ENCODE measurements at regions not wholly inside any gene's neighbourhood (a gene's known extent, or its start where the extent isn't known, plus 50 kb on each side); places are given as distances from the start of the nearest gene placed in this dataset.
A peak's percentile ranks its signal among the peaks of the same experiment; 100 is the strongest.

DNA sequence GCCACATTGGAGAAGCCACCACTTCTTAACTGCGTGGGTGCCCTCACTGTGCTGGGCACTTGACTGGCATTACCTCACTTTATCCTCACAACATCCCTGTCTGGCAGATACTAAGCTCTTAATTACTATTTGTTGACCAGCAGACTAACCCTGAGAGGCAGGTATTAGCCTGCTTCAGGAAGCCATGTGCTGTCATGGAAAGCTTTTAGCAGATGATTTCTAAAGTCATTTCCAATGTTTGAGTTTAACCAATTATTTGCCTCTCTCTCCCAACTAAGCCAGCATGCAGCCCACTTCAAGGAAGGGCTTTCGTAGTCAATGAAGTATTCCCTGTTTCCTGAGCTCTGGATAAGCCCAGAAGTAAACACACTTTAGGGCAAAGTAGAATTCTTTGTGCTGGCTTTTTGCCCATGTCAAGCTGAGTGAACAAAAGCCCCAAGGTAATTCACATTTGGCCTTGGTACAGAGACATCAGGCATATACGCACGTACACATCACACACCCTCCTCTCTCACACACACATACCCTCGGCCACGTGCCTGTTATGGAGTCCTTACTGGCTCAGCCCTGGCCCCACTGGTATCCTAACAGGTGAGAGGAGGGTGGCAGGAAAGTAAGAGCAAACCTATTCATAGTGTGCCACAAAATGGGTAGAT, 108.6 kb downstream of the C1D start:
- H3K4me3 ChIP-seq (replicated peaks in 1 of 3): no peak overlapping the region
- TF ChIP-seq, protein P1, sequence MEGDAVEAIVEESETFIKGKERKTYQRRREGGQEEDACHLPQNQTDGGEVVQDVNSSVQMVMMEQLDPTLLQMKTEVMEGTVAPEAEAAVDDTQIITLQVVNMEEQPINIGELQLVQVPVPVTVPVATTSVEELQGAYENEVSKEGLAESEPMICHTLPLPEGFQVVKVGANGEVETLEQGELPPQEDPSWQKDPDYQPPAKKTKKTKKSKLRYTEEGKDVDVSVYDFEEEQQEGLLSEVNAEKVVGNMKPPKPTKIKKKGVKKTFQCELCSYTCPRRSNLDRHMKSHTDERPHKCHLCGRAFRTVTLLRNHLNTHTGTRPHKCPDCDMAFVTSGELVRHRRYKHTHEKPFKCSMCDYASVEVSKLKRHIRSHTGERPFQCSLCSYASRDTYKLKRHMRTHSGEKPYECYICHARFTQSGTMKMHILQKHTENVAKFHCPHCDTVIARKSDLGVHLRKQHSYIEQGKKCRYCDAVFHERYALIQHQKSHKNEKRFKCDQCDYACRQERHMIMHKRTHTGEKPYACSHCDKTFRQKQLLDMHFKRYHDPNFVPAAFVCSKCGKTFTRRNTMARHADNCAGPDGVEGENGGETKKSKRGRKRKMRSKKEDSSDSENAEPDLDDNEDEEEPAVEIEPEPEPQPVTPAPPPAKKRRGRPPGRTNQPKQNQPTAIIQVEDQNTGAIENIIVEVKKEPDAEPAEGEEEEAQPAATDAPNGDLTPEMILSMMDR (IDR thresholded peaks at IDR 0.05): no peak
- no peaks in the 10 kb centered on the region for H3K27me3 ChIP-seq
- WGBS, 2 donors: 21 to 31% methylated on average over 6 of the region's 6 CpGs
- H3K36me3 ChIP-seq: no peaks in the 10 kb centered on the region
- no peaks in the 10 kb centered on the region for H3K4me1 ChIP-seq
- DNase-seq: peak; percentile 12 to 30
- intact Hi-C loops (cut with DNase I): no loop called here
- no peak overlapping the region for H3K27ac ChIP-seq
- no peaks in the 10 kb centered on the region for H3K9me3 ChIP-seq

- 81 to 94% methylated on average over 7 of the region's 7 CpGs for WGBS, 2 donors
- Histone ChIP-seq H3K4me1 (no peaks in the 10 kb centered on the region), H3K36me3 (no peaks in the 10 kb centered on the region), H3K27ac (no peak overlapping the region), H3K9me3 (no peaks in the 10 kb centered on the region), H3K27me3 (no peaks in the 10 kb centered on the region), H3K4me3 (replicated peaks in 1 of 3) (no peak overlapping the region)
- intact Hi-C loops (cut with DNase I): no loop called here
- DNase-seq: no peak
- TF ChIP-seq, protein P1 (IDR thresholded peaks at IDR 0.05): no peak
- TF ChIP-seq POLR2A (IDR thresholded peaks at IDR 0.05): no peak
Observed at GRCh38 chr2:67955748-67956603, 106.8 kb downstream of the C1D start.

DNA sequence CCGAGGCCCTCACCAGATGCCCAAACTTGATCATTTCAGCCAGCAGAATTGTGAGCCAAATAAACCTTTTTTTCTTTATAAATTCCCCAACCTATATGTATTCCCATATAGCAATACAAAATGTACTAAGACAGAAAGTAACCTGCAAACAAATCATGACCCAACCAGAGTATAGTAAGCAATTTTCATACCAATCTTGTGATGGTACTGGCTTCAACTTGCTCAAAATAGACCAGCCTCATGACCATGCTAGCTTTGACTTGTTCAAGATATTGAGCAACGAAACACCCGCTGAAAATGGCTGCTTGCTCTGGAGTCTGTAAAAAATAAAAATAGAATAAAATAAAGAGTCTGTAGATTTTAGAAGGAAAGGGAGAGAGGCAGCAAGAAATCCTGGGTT, 97.6 kb downstream of the C1D start:
- TF ChIP-seq, protein P1 (IDR thresholded peaks at IDR 0.05): no peak
- TF ChIP-seq POLR2A (IDR thresholded peaks at IDR 0.05): no peak
- H3K4me3 ChIP-seq (replicated peaks in 1 of 3): no peak overlapping the region
- H3K27ac ChIP-seq: no peak overlapping the region
- intact Hi-C loops (cut with DNase I): no loop called here
- 90 to 93% methylated on average over 3 of the region's 3 CpGs for WGBS, 2 donors
- no peaks in the 10 kb centered on the region for H3K9me3 ChIP-seq
- H3K36me3 ChIP-seq: no peaks in the 10 kb centered on the region
- DNase-seq: no peak
- H3K27me3 ChIP-seq: no peaks in the 10 kb centered on the region
- H3K4me1 ChIP-seq: no peaks in the 10 kb centered on the region

DNA sequence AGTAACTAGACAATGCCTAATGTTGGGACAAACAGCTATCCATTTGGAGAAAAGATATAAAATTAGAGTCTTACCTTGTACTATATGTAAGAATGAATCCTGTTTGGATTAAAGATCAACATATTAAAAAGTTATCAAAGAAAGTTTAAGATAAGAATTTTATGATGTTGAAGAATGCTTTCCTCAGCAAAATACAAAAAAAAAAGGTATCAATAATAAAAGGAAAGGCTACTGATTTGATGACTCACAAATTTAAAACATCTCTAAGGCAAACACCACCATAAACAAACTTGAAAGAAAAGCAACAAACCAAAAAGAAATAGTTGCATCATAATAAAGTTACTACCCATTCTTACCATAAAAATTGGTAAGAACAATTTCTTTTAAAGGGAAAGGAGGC, 92.7 kb downstream of the C1D start:
- no peak for TF ChIP-seq POLR2A (IDR thresholded peaks at IDR 0.05)
- TF ChIP-seq, protein P1 (IDR thresholded peaks at IDR 0.05): no peak
- H3K27me3 ChIP-seq: no peaks in the 10 kb centered on the region
- no peaks in the 10 kb centered on the region for H3K36me3 ChIP-seq
- intact Hi-C loops (cut with DNase I): no loop called here
- H3K9me3 ChIP-seq: no peaks in the 10 kb centered on the region
- peaks cover 0 to 8% of the 10 kb centered on the region in 2 donors for H3K4me1 ChIP-seq
- no peak overlapping the region for H3K27ac ChIP-seq
- DNase-seq: no peak
- H3K4me3 ChIP-seq (replicated peaks in 1 of 3): no peak overlapping the region

DNA sequence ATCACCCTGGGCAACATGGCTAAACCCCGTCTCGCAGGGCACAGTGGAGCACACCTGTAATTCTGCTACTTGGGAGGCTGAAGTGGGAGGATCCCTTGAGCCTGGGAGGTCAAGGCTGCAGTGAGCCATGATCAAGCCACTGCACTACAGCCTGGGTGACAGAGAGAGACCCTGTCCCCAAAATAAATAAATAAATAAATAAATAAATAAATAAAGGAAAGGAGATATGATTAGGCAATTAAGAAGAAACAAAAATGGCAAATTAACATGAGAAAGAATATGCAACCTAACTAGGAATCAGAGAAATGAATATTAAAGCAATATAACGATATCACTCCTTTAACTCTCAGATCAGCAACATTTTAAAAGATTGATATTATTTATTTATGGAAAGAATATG, 92.3 kb downstream of the C1D start:
- no peaks in the 10 kb centered on the region for H3K27me3 ChIP-seq
- DNase-seq: no peak
- H3K27ac ChIP-seq: no peak overlapping the region
- H3K9me3 ChIP-seq: no peaks in the 10 kb centered on the region
- H3K36me3 ChIP-seq: no peaks in the 10 kb centered on the region
- H3K4me3 ChIP-seq (replicated peaks in 1 of 3): no peak overlapping the region
- peaks cover 0 to 8% of the 10 kb centered on the region in 2 donors for H3K4me1 ChIP-seq
- TF ChIP-seq, protein P1 (IDR thresholded peaks at IDR 0.05): no peak
- no peak for TF ChIP-seq POLR2A (IDR thresholded peaks at IDR 0.05)
- intact Hi-C loops (cut with DNase I): no loop called here
- 98% methylated on average over 3 of the region's 3 CpGs for WGBS, 2 donors
